GM19395 (cell line): ENCODE measurements at regions not wholly inside any gene's neighbourhood (a gene's known extent, or its start where the extent isn't known, plus 50 kb on each side); places are given as distances from the start of the nearest gene placed in this dataset.
"Not testable (repeated sequence)": the region's sequence is repeated elsewhere in the genome, so short reads cannot be mapped to it uniquely, and the experiment has no call there.

Source experiments
- ATAC-seq: cut with Tn5 transposase; IDR thresholded peaks from one replicate; pipeline ENCODE4 v1.9.1; 2021; ENCODE audit warnings: mild to moderate bottlenecking, moderate library complexity; ENCODE audit not compliant: unreplicated experiment

DNA sequence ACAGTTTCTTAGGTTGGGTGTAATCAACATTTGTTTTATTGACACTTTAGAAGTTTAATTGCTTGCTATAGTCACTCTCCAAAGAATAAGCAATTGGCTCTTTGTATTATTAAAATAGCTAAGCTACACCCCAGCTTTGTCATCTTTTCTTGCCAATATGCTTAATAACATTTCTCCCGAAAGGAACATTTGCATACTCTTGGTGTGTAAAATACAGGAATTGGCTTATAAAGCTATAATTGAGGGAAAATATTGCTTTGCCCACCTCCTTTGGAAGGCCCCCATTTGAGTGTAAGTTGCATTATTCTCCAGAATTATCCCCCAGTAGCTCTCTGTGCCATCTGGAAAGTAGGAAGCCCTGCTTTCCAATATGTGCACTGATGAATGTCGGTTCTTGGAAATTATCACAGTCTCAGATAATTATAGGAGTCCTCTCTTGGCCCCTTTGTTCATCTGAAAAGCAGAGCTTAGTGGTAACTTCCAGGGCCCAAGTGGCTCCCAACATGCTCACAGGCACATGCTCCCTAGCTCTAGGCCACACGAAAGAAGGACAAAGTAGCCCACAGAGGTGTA lies 92.4 kb upstream of the B3GAT2 start:
- ATAC-seq: no peak

DNA sequence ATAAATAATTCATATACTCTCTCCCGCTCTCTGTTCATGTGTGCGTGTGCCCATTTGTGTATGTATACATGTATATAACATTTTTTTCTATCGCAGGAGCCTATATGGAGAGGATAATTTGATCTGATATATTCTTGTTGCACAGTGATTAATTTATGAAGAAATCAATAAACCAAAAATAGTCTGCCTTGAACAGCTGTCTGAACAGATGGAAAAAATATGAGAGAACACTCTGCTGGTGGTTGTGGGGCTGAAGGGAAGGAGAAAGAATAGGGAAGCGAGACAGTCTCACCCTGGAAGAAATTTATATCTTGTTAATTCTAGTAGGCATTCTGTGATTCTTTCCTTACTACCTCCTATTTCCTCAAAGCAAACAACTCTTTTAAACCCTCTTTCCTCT lies 96.6 kb upstream of the B3GAT2 start:
- no peak for ATAC-seq

DNA sequence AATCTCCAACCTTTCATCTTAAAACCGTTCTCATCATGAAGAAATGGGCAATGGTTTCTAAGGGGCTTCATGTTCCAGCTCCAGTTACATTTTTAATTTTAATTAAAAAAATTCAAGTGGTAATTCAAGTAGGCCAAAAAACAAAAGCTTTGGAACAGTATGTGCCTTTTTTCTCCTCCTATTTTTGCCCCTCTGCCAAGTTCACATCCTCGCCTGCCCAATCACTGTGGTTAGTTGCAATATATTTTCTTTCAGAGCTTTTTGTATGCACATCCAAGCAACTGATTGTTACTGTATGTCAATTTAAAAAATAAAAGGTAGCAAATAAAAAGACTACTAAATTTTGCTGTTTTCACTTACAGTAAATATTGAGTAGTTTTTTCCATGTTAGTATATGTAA lies 99.8 kb upstream of the B3GAT2 start:
- ATAC-seq: no peak

DNA sequence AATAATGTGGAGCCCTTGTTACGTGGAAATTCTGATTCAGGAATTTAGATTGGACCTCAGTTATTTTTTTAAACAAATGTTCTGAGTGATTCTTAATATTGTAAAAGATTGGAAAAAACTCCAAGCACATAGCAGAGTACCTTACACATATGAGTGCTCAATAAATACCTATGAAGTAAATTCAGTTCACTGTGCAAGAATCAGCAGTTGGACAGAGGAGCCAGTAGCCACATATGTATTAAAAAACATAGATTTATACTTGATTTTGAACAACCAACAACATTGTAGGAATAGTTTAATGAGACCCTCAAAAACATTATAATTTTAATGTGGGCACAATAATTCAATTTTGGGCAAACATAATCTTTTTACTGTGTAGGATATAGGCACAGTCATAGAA lies 109.3 kb upstream of the B3GAT2 start:
- no peak for ATAC-seq

DNA sequence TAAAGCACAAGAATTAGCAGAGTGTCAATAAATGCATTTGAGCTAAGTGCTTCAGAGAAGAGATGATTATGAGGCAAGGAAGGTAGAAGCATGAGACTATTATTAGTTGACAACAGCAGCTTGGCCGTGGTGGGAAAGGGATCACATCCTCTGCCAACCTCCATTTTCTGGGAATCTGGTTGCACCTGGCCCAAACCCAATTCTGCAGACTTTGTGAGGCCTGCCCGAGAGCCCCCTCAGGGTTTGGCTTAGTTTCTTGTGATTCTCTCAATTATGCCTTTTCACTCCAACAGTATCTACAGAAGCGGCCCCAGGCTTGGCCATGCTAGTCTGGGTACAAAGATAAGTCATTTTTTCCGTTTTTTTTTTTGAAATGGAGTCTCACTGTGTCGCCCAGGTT lies 111.0 kb upstream of the B3GAT2 start:
- ATAC-seq: no peak

DNA sequence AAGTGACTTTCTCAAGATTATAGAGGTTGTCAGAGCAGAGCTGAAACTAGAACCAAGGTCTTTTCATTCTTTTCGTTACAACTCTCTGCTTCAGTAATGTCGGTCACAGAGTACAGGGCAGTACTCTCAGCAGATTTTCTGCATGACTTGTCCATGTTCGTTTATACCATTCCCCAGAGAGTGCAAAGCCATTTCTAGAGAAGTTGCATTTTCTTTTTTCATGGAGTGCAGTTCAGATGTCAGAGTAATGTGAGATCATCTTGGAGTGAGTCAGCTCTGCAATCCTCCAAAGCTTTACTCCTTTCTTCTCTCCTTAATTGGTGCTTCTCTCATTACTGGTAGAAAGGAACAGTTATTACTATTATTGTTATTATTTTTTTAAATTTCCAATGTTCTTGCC lies 115.6 kb upstream of the B3GAT2 start:
- no peak for ATAC-seq

DNA sequence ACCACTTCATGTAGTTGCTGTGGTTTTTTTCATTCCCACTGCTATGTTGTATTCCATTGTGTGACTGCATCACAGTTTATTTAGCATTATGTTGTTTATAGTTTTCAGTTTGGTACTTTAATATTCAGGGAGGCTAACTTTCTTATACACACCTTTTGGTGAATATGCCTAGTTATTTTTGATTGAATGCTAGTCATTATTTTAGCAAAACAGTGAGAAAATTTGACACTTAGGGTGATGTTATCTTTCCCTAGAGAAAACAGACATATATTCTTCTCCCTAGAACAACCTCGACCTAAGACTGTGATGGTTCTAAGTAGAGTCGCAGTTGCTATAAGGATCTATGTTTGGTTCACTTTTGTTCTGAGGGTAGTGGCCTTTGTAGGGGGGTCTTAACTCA lies 120.8 kb upstream of the B3GAT2 start:
- ATAC-seq: no peak

DNA sequence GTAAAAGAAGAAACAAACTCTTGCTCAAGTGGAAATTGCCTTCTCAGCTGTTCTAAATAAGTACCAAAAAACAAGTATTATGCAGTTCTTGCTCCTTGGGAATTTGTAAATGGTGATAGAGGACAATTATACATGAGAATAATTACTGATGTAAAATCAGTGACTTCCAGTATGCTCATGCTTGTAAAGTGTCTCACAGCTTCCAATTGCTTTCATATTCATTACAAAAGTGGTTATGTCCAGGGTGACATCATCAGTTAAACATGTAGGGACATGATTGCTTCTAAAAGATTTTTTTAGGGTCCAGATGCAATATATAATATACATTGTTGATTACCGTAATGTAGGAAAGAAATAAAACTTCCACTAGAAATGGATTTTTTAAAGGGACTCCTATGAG lies 122.8 kb upstream of the B3GAT2 start:
- ATAC-seq: no peak

DNA sequence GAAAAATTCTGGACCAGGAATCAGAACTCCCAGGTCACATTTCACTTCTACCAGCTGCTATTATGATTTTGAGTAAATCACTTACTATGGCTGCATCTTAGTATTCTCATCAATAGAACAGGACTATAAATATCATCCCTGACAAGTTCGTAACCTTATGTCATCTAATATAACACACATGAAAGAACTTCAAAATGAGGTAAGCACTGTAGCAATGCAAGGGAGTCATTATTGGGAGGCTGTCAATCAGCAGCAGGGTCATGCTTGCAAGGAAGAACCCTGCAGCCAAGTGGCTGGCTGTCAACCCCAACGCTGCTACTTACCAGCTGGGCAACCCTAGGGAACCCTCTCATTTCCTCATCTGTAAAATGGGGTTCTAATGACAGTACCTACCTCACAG lies 123.3 kb upstream of the B3GAT2 start:
- no peak for ATAC-seq

DNA sequence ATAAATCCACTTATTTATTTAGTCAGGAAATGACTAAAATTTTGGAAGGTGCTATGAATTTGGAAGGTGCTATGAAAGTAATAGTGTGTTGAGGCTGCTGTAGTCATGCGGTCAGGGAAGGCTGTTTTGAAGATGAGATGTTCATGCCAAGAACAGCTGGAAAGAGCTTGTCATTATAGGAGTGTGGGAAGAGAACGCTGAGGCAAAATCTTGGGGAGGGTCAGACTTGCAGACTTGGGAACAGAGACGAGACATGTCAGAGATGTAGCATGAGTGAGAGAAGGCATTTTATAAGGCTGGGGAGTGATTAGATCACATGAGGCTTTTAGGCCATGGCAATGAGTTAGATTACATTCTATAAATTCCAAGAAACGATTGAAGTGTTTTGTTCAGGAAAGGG lies 124.0 kb upstream of the B3GAT2 start:
- ATAC-seq: no peak

DNA sequence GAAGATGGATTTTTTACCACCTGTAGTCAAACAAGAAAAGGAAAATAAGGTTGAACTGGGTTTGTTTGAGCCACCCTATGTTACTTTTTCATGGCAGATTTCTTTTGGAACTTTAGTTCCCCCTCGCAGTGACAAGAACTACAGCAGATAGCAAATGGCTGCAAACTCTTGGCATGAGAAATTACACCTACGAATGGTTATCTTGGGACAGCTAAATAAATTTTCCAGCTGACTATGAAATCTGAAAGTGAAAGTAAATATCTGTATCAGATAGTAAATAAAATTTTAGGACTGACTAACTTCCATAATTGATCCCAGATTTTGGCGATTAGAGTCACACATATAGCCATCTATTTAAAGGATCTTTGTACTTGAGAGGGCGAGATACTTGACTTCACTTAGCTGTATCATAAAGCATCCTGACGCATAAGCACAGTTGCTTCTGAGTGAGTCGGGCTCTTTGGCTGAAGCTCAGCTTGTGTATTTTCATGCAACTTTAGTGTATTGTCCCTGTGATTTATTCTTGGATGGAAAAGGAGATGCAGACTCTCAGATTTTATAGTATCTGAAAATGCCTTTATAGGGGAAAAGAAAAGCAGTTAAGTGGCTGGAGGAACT lies 125.3 kb upstream of the B3GAT2 start:
- no peak for ATAC-seq

DNA sequence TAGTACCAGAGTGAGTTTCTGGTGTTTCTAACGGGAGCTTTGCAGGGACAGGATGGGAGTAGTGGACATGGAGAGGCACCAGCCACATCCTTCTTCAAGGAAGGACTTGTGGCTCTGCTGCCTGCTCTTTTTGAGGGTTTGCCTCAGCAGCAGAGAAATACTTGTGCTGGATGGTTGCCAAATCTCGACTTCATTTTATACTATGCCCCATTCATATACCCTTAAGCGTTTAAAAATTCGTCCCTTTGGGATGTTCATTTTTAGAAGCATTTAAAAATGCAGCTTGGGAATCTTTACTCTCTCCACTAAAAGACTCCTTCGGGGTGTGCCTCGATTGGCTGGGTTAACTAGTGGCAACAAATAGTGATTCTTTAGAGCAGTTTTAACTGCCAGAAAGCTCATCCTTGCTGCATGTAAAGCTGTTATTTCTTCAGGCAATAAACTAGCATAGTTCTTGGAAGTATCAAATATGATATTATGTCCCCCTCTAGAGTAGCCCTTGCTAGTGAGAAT lies 126.5 kb upstream of the B3GAT2 start:
- ATAC-seq: no peak

DNA sequence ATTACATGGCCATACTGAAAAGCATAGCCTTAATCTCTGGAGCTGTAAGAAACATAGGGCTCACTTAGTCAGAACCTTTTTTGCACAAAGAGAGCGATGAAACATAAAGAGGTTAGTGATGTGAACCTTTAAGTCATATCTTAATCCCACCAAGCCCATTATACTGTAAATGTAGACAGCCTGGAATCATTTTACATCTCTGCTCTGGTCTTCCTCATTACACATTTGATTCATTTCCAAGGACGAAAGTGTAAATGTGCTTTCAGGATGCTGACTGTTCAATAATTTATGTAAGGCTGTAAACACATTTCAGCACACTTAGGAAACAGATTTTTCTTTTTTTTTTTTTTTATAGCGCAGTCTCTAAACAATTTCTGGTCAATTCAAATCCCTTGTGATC lies 131.3 kb upstream of the B3GAT2 start:
- no peak for ATAC-seq

DNA sequence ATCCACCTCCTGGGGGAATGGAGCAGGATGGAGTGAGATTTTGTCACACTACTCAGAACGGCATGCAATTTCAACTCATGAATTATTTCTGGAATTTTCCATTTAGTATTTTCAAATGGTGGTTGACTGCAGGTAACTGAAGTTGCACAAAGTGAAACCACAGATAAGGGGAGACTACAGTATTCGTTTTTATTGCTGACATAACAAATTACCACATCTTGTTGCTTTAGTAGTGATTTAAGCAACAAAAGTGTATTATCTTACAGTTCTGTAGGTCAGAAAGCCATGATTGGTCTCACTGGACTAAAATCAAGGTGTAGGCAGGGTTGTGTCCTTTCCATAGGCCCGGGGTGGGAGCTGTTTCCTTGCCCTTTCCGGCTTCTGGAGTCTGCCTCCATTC lies 133.4 kb upstream of the B3GAT2 start:
- ATAC-seq: no peak

DNA sequence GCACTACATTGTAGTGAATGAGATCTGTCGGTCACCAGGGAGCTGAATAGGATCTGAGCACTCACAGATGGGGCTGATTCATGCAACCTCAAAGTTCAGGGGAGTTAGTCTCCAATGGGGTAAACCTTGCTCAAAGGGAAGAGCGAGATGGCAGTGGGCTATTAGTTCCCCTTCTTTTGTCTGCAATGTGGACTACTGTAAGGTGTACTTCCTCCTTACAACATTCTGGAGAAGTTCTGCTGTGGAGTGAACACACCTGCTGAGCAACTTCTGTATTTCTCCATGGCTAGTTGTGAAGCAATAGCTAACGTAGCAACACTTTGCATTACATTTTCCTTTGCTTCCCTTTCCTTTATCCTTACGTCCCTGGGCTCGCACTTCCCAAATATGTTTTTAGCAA lies 134.3 kb upstream of the B3GAT2 start:
- ATAC-seq: no peak

DNA sequence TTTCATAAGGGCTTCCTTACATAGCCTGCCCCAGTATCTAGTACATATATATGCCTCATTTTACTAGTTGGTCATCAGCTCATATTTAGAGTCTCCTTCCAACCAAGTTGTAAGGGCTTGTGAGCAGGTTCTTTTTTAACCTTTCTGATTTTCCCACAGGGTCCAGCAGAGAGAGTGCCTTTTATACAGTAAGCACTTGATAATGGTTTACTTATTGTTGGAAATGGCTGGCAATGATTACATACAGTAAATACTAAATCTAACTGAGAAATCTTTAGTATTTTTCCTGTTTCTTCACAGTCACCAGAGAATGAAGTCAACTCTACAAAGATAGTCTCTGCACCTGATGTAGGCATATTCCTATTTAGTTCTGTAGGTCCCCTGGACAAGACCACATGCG lies 135.1 kb upstream of the B3GAT2 start:
- no peak for ATAC-seq

DNA sequence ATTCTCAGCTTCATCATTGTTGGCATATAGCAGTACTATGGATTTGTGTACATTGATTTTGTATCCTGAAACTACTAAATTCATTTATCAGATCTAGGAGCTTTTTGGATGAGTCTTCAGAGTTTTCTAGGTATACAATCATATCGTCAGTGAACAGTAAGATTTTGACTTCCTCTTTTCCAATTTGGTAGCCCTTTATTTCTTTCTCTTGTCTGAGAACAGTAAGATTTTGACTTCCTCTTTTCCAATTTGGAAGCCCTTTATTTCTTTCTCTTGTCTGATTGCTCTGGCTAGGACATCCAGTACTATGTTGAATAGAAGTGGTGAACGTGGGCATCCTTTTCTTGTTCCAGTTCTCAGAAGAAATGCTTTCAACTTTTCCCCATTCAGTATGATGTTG lies 140.4 kb upstream of the B3GAT2 start:
- ATAC-seq: not testable (repeated sequence)

DNA sequence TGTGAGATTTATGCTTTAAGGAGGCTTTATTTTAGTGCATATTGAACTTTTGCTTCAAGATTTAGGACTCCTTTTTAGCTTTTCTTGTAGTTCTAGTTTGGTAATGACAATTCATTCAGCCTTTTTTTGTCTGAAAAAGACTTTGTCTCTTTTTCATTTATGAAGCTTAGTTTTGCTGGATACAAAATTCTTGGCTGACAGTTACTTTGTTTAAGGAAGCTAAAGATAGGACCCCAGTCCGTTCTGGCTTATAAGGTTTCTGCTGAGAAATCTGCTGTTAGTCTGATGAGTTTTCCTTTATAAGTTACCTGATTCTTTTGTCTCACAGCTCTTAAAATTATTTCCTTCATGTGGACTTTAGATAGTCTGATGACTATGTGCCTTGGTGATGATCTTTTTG lies 142.8 kb upstream of the B3GAT2 start:
- ATAC-seq: no peak

DNA sequence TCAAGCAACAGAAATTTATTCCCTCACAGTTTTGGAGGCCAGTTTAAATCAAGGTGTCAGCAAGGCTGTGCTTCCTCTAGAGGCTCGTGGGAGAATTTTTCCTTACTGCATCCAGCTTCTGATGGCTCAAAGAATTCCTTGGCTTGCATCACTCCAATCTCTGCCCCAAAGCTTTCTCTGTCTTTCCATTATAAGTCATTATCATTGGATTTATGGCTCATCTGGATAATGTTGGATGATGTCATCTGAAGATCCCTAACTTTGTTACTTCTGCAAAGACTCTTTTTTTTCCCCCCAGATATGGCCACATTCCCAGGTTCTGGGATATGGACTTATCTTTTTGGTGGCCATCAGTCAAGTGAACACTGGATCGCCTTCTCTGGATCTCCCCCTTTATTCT lies 146.3 kb upstream of the B3GAT2 start:
- ATAC-seq: no peak

DNA sequence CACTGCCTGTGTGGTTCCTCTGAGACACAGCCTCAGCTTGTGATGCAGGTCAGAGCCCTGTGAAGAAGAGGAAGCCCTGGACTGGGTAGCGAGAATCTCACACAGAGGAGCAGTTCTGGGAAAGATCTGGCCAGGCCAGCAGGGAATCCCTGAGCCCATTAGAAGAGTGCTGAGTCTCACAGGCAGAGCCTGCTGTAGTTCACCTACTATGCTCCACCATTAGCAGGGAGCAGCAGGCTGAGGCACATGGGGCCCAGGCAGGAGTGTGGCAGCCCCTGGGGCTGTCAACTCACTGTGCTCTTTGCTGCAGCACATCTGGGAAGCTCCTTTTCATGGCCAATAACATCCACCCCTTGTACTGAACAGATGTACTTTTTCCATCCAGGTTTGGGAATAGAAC lies 146.8 kb upstream of the B3GAT2 start:
- ATAC-seq: no peak

DNA sequence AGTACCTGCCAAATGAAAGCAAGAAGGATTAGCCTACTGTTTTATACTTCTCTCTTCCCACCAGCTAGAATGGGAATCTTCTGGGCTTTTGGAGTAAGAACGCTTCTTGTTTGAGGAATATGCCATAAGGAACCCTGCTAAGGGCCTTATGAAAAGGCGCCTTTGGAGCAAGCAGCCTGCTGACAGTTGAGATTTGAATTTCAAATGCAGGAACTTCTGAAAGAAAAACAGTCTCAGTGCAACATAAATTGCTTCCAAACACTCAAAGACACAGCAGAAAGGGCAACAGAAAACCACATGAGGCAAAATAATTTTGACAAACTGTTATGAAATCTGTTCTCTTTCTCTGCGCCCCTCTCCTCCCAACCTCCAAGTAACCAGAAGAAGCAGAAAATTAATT lies 149.4 kb upstream of the B3GAT2 start:
- no peak for ATAC-seq

DNA sequence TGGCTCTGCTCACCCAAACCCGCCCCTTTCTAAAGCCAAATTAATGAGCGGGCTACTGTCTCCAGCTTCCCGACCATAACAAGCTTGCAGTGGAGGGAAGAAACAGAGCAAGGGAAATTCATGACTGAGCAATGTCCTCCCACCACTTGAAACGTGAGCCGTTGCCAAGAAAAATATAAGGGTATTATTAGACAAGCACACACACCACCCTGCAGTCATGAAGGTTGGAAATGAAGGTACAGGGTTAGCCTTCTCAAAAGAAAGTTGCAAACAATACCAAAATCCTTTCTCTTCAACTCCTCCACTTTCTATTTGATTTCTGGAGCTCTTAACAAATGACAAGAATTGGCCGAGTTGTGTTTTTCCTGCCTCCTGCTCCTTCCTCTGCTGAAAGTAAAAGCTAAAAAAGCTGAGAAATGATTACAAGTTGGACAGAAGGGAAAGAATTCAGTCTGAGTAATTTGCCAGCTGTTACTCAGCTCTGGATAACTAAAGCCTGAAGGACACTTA lies 151.1 kb upstream of the B3GAT2 start:
- ATAC-seq: no peak

DNA sequence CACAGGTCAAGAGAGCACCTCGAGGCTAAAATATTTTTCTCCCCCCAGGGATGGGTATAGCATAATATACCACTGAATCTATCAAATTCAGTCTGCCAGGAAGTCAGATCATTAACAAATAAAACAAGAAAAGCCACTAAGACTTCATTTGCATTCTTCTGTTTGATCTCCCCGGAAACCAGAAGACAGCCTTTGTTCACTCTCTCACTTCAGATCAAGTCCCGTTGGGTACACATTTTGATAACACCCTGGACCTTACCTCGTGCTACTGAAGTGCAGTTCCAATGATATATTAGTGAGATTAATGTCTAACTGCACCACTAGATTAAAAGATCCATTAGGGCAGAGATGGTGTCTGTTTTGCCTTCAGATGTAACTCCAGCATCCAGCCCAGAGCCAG lies 157.7 kb upstream of the B3GAT2 start:
- ATAC-seq: no peak
